Right lobe of liver (tissue), 6 donors: ENCODE measurements at regions not wholly inside any gene's neighbourhood (a gene's known extent, or its start where the extent isn't known, plus 50 kb on each side); places are given as distances from the start of the nearest gene placed in this dataset.

Source experiments
- ATAC-seq, 4 donors: fragments of 200-7000 bp; cut with Tn5 transposase; one replicate each; pipeline ENCODE4 v1.9.1; 2020; ENCODE audit warnings: mild to moderate bottlenecking in 4 of 4, moderate library complexity in 4 of 4
- DNase-seq, 3 donors: peaks; one replicate each; pipeline ENCODE4 v3.0.0-alpha.2; 2020
- H3K27ac ChIP-seq, 3 donors: fragments of 200-600 bp; one replicate each; pipeline ENCODE4 v1.8.0; 2022
- H3K27me3 ChIP-seq, 2 donors: fragments of 200-600 bp; one replicate each; pipeline ENCODE4 v1.8.0; 2022
- H3K36me3 ChIP-seq, 4 donors: fragments of 200-600 bp; sonication (generic) in 1 of 4; one replicate each; pipeline versions ENCODE4 v1.5.1 to v1.8.0; 2017 to 2022; ENCODE audit warnings: control low read depth in 1 of 4
- H3K4me1 ChIP-seq, 4 donors: fragments of 200-600 bp; sonication (generic) in 1 of 4; one replicate each; pipeline versions ENCODE4 v1.5.1 to v1.8.0; 2017 to 2022; ENCODE audit warnings: control low read depth in 1 of 4
- H3K4me3 ChIP-seq, 3 donors: fragments of 200-600 bp; one replicate each; pipeline ENCODE4 v1.8.0; 2022
- H3K9me3 ChIP-seq, 4 donors: fragments of 200-600 bp; sonication (generic) in 1 of 4; one replicate each; pipeline versions ENCODE4 v1.5.1 to v1.8.0; 2017 to 2022; ENCODE audit warnings: control low read depth in 1 of 4
- CTCF ChIP-seq, 4 donors: fragments of 200-600 bp in 3 of 4; fragments of 450-650 bp in 1 of 4; IDR thresholded peaks; one replicate each; pipeline versions ENCODE4 v1.5.1 to v1.8.0; 2016 to 2022; ENCODE audit warnings: antibody characterized with exemption in 4 of 4, mild to moderate bottlenecking in 2 of 4
- POLR2A ChIP-seq: fragments of 450-650 bp; IDR thresholded peaks from one replicate; pipeline ENCODE4 v1.6.1; 2017; ENCODE audit warnings: antibody characterized with exemption, mild to moderate bottlenecking
- WGBS: methylation state at CpG from one replicate; pipeline ENCODE4 v1.1.6; 2018; ENCODE audit warnings: low coverage, low lambda C conversion rate; ENCODE audit not compliant: insufficient coverage; ENCODE audit errors: missing lambda C conversion rate; 5-methylcytosine and 5-hydroxymethylcytosine counted together
- intact Hi-C, 2 donors: fragments of 100-400 bp; cut with DNase I; formaldehyde crosslinking; loops; one replicate each; pipeline versions ENCODE4 v1.11.2 to v1.14.1; 2022
- donor health status: DM: no; HTN: yes; CAD: no.
- donor health status: DM: no; HTN: no; CAD: no.
- donor health status: DM: no; HTN: no; CAD: no.
- donor health status: DM: no; HTN: yes; CAD: no.
- donor health status: DM: no; HTN: yes; CAD: no.

GRCh38 chr10:47107007-47107747 lies 192.8 kb upstream of the GDF10 start:
- TF ChIP-seq POLR2A (no peak), CTCF (IDR thresholded peaks at IDR 0.05) (no peak)
- WGBS = 93% methylated on average over 2 of the region's 8 CpGs
- intact Hi-C loops = no loop called here

GRCh38 chr10:47109906-47110305 lies 190.1 kb upstream of the GDF10 start:
- H3K9me3 ChIP-seq = no peaks in the 10 kb centered on the region
- H3K27ac ChIP-seq = no peak overlapping the region
- ATAC-seq (peak in 1 of 4 donors; percentile 24), DNase-seq (no peak)
- TF ChIP-seq CTCF (IDR thresholded peaks at IDR 0.05) (no peak), POLR2A (no peak)
- intact Hi-C loops = no loop called here
- no peaks in the 10 kb centered on the region for H3K4me1 ChIP-seq
- WGBS = 13% methylated on average over 2 of the region's 2 CpGs
- H3K36me3 ChIP-seq = no peaks in the 10 kb centered on the region
- H3K27me3 ChIP-seq = no peaks in the 10 kb centered on the region
- no peak overlapping the region for H3K4me3 ChIP-seq

More at GRCh38 chr10:47107007-47107747, 192.8 kb upstream of the GDF10 start:
- no peaks in the 10 kb centered on the region for H3K27me3 ChIP-seq
- H3K4me3 ChIP-seq = no peak overlapping the region
- no peaks in the 10 kb centered on the region for H3K36me3 ChIP-seq
- DNase-seq = no peak
- no peaks in the 10 kb centered on the region for H3K9me3 ChIP-seq
- H3K4me1 ChIP-seq = no peaks in the 10 kb centered on the region
- no peak for ATAC-seq
- no peak overlapping the region for H3K27ac ChIP-seq

- 53% methylated on average over 5 of the region's 5 CpGs for WGBS
- Histone ChIP-seq H3K27me3 (no peaks in the 10 kb centered on the region), H3K4me3 (no peak overlapping the region), H3K9me3 (no peaks in the 10 kb centered on the region), H3K27ac (no peak overlapping the region), H3K36me3 (no peaks in the 10 kb centered on the region), H3K4me1 (no peaks in the 10 kb centered on the region)
- intact Hi-C loops = no loop called here
- DNase-seq (no peak), ATAC-seq (no peak)
- TF ChIP-seq POLR2A = no peak
- TF ChIP-seq CTCF (IDR thresholded peaks at IDR 0.05) = no peak
These were observed 188.6 kb upstream of the GDF10 start for GRCh38 chr10:47111329-47111862.

GRCh38 chr10:47112612-47113011 lies 187.4 kb upstream of the GDF10 start:
- Histone ChIP-seq H3K4me1 (no peaks in the 10 kb centered on the region), H3K4me3 (no peak overlapping the region), H3K36me3 (no peaks in the 10 kb centered on the region), H3K27me3 (no peaks in the 10 kb centered on the region), H3K9me3 (no peaks in the 10 kb centered on the region), H3K27ac (no peak overlapping the region)
- DNase-seq = no peak
- no peak for ATAC-seq
- TF ChIP-seq CTCF (IDR thresholded peaks at IDR 0.05) (no peak), POLR2A (no peak)
- 58% methylated on average over 4 of the region's 4 CpGs for WGBS
- intact Hi-C loops = no loop called here
